Activated CD8-positive, alpha-beta memory T cell treated with anti-CD3 and anti-CD28 coated beads, Interleukin-2, amount 10 ng/mL, durations not matched to agents 7 days and 5 days (primary cell): ENCODE measurements at regions not wholly inside any gene's neighbourhood (a gene's known extent, or its start where the extent isn't known, plus 50 kb on each side); places are given as distances from the start of the nearest gene placed in this dataset.
"Not testable (repeated sequence)": the region's sequence is repeated elsewhere in the genome, so short reads cannot be mapped to it uniquely, and the experiment has no call there.

Source experiments
- ATAC-seq: fragments of 150-1000 bp; cut with Tn5 transposase; one replicate; pipeline ENCODE4 v1.10.0; 2021; ENCODE audit warnings: moderate library complexity
- CTCF ChIA-PET: fragments of 350-600 bp; sonication (Branson Sonifier 250); formaldehyde crosslinking; loops from one replicate; lab custom pipeline; 2021; ENCODE audit warnings: antibody characterized with exemption; lab: Charles Lee
- DNase-seq: peaks from one replicate; pipeline ENCODE4 v3.0.0-alpha.2; 2020
- H3K27ac Mint-ChIP-seq: one replicate; pipeline ENCODE4 v1.8.0; 2021; ENCODE audit warnings: mild to moderate bottlenecking, mixed read lengths
- H3K27me3 Mint-ChIP-seq: one replicate; pipeline ENCODE4 v1.8.0; 2021; ENCODE audit warnings: mixed read lengths
- H3K36me3 Mint-ChIP-seq: one replicate; pipeline ENCODE4 v1.8.0; 2021; ENCODE audit warnings: mild to moderate bottlenecking, mixed read lengths
- H3K4me1 Mint-ChIP-seq: one replicate; pipeline ENCODE4 v1.8.0; 2021; ENCODE audit warnings: mixed read lengths
- H3K4me3 Mint-ChIP-seq: one replicate; pipeline ENCODE4 v1.8.0; 2021; ENCODE audit warnings: mild to moderate bottlenecking, moderate library complexity, mixed read lengths
- H3K9me3 Mint-ChIP-seq: one replicate; pipeline ENCODE4 v1.8.0; 2022; ENCODE audit warnings: low read depth, mixed read lengths

DNA sequence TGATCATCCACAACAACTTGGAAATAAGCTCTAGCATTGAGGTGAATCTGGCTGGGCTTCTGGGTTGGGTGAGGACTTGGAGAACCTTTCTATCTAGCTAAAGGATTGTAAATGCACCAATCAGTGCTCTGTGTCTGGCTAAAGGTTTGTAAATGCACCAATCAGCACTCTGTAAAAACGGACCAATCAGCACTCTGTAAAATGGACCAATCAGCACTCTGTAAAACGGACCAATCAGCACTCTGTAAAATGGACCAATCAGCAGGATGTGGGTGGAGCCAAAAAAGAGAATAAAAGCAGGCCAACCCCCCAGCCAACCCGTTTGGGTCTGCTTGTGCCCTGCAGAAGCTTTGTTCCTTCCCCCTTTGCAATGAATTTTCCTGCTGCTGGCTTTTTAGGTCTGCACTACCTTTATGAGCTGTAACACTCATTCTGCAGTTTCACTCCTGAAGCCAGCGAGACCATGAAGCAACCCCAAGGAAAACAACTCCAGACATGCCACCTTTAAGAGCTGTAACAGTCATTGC is 135.2 kb upstream of the PDE1C start:
- not testable (repeated sequence) for ATAC-seq, H3K4me3 Mint-ChIP-seq, H3K9me3 Mint-ChIP-seq, H3K4me1 Mint-ChIP-seq, DNase-seq, H3K27me3 Mint-ChIP-seq, H3K36me3 Mint-ChIP-seq, H3K27ac Mint-ChIP-seq
- CTCF ChIA-PET = interaction anchor here (1.0 to 1.6 kb wide), 2 partner anchors 274 to 461 kb away, joined by 4 read pairs; no protein-coding TSS in a partner anchor

DNA sequence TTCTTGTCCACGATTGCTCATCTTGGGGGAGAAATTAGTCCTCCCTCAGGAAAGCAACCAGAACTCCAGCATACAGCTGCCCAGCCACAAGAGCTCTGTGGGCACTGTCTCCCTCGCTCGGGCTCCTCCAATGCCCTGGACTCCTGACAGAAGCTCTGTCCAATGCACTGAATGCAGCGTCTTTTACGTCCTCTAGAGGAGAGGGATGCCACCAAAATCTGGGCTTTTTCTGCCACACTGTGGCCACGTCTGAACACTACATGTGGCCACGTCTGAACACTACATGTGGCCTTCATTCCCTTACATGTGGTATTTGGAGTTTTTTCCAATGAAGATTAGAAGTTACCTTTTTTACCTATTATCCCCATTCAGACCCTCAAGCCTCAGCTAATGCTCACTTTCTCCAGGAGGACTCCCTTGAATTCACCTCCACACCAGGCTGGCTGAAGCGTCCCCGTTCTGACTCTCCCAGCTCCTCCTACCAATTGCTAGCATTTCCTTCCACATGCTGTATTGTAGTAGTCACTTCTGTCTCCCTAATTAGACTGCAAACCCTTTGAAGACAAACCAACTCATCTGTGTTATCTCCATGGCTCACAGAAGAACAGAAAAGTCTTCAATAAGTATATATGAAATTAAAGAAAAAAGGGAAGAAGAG is 134.3 kb upstream of the PDE1C start:
- DNase-seq (no peak), ATAC-seq (no peak)
- Mint-ChIP-seq H3K36me3 (no peaks in the 10 kb centered on the region), H3K27ac (no peak overlapping the region), H3K4me1 (no peaks in the 10 kb centered on the region), H3K4me3 (no peak overlapping the region), H3K27me3 (peaks cover 2% of the 10 kb centered on the region), H3K9me3 (no peaks in the 10 kb centered on the region)
- CTCF ChIA-PET = interaction anchor here (1.0 to 1.6 kb wide), 2 partner anchors 275 to 461 kb away, joined by 4 read pairs; no protein-coding TSS in a partner anchor

DNA sequence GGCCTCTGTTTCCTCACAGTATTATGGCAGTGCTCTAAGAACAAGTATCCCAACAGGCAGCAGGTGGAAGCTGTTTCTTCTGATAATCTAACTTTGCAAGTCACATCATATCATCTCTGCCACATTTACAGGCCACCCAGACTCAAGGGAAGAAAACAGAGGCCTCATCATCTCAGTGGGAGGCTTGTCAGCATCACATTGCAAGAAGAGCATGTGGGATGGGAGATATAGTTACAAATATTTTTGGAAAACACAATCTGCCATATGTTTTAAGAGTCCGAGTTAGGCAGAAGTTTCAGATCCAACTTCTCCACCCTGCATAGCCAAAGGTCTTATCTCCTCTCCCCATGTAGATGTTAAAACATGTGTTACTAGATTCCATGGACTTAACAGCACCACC is 130.4 kb upstream of the PDE1C start:
- CTCF ChIA-PET = no interaction called here
- DNase-seq (no peak), ATAC-seq (no peak)
- Mint-ChIP-seq H3K9me3 (no peaks in the 10 kb centered on the region), H3K27ac (no peak overlapping the region), H3K27me3 (no peaks in the 10 kb centered on the region), H3K4me1 (no peaks in the 10 kb centered on the region), H3K4me3 (no peak overlapping the region), H3K36me3 (no peaks in the 10 kb centered on the region)

DNA sequence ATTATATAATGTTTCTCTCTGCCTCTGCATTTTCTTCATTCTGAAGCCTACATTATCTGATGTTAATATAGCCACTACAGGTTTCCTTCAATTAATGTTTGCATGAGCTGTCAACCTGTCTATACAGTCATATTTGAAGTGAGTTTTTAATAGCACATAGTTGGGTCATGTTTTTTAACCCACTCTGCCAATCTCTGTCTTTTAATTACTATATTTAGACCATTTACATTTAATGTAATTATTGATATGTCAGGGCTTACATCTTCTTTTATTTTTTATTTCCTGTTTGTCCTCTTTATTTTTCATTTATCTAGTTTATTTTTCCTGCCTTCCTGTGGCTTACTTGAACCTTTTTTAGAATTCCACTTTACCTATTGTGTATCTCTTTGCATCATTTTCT is 124.3 kb upstream of the PDE1C start:
- Mint-ChIP-seq H3K4me3 (no peak overlapping the region), H3K9me3 (peaks cover 5% of the 10 kb centered on the region), H3K27ac (no peak overlapping the region), H3K27me3 (no peaks in the 10 kb centered on the region), H3K36me3 (no peaks in the 10 kb centered on the region), H3K4me1 (no peaks in the 10 kb centered on the region)
- CTCF ChIA-PET = no interaction called here
- ATAC-seq (no peak), DNase-seq (no peak)

DNA sequence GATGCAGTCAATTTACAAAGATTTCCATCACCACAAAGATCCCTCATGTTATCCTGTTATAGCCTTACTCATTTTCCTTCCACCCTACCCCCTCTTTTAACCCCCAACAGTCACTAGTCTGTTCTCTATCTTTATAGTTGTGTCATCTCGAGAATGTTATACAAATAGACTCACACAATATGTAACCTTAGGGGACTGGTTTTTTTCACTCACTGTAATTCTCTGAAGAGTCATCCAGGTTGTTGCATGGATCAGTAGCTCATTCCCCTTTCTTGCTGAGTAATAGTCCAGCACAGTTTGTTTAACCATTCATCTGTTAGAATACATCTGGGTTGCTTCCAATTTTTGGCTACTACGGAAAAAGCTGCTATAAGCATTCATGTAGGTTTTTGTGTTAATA is 121.1 kb upstream of the PDE1C start:
- H3K9me3 Mint-ChIP-seq = peaks cover 5% of the 10 kb centered on the region
- DNase-seq (no peak), ATAC-seq (no peak)
- H3K27me3 Mint-ChIP-seq = no peaks in the 10 kb centered on the region
- no peaks in the 10 kb centered on the region for H3K36me3 Mint-ChIP-seq
- H3K27ac Mint-ChIP-seq = no peak overlapping the region
- H3K4me1 Mint-ChIP-seq = no peaks in the 10 kb centered on the region
- CTCF ChIA-PET = no interaction called here
- H3K4me3 Mint-ChIP-seq = no peak overlapping the region

DNA sequence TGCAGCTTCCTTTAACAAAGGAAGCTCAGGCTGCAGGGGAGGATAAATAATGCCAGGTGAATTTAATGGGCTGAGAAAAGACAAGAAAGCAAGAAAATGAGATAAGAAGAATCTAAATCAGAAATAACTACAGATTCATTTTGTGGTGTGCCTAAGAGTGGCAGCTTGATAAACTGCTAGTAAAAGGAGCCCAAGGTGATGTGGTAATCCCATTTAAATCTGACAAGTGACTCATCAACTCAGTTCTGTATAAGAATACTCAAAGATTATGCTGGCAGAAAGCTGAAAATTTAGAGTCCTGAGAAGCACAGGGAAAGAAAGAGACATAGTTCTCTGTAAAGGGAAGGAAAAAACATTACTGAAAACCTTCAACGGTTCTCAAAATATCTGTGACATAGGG is 109.4 kb upstream of the PDE1C start:
- CTCF ChIA-PET = no interaction called here
- no peak for DNase-seq
- no peak for ATAC-seq

DNA sequence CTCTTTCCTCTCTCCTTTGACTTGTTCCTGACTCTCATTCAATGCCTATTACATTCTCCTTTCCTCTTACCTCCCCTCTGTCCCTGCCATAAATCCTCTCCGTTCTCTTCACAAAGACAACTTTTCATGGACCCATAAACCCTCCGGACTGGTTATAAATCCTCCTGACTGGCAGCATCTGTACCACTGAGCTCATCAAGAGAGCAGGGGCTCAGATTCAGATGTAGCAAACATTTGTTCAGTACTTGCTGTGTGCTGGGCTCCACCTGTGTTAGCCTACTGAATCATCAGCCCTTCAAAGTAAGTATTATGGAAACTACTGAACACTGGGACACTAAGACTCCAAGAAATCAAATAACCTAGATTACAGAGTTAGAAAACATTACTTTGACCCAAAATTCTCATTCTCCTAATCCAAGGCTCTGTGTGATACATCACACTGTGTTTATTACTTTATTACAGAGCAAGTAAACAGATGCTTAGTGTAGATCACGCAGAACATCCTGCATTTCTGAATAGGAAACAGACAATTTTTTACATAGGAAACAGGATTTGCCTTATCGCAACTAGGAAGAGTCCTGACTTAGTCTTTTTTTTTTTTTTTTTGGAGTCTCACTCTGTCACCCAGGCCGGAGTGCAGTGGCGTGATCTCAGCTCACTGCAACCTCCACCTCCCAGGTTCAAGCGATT is 108.6 kb upstream of the PDE1C start:
- no peak overlapping the region for H3K27ac Mint-ChIP-seq
- no peak overlapping the region for H3K4me3 Mint-ChIP-seq
- H3K9me3 Mint-ChIP-seq = no peaks in the 10 kb centered on the region
- DNase-seq (no peak), ATAC-seq (no peak)
- no peaks in the 10 kb centered on the region for H3K36me3 Mint-ChIP-seq
- CTCF ChIA-PET = no interaction called here
- no peaks in the 10 kb centered on the region for H3K4me1 Mint-ChIP-seq
- no peaks in the 10 kb centered on the region for H3K27me3 Mint-ChIP-seq

More for the DNA sequence above, 109.4 kb upstream of the PDE1C start:
- H3K4me1 Mint-ChIP-seq = no peaks in the 10 kb centered on the region
- no peaks in the 10 kb centered on the region for H3K36me3 Mint-ChIP-seq
- no peak overlapping the region for H3K27ac Mint-ChIP-seq
- no peak overlapping the region for H3K4me3 Mint-ChIP-seq
- no peaks in the 10 kb centered on the region for H3K9me3 Mint-ChIP-seq
- H3K27me3 Mint-ChIP-seq = no peaks in the 10 kb centered on the region

DNA sequence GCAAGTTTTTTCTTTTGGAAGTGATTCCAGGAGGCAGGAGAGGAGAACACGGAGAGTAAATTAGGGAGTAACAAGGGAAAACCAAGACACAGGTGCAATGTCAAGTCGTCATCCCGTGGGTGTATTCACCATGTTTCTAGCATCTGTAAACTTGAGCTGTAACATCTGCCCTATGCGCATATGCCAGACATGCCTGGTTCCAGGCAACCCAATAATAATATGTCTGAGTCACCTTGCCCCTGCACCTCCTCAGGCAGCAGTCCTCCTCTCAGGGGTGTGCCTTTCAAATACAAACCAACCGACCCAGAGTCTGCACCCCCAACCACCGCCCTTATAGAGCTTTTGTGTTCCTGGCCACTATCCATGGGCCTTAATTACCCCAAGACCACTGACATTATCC is 107.0 kb upstream of the PDE1C start:
- H3K4me1 Mint-ChIP-seq = no peaks in the 10 kb centered on the region
- no peak overlapping the region for H3K27ac Mint-ChIP-seq
- ATAC-seq (no peak), DNase-seq (no peak)
- H3K36me3 Mint-ChIP-seq = no peaks in the 10 kb centered on the region
- no peak overlapping the region for H3K4me3 Mint-ChIP-seq
- H3K9me3 Mint-ChIP-seq = no peaks in the 10 kb centered on the region
- CTCF ChIA-PET = no interaction called here
- H3K27me3 Mint-ChIP-seq = no peaks in the 10 kb centered on the region

DNA sequence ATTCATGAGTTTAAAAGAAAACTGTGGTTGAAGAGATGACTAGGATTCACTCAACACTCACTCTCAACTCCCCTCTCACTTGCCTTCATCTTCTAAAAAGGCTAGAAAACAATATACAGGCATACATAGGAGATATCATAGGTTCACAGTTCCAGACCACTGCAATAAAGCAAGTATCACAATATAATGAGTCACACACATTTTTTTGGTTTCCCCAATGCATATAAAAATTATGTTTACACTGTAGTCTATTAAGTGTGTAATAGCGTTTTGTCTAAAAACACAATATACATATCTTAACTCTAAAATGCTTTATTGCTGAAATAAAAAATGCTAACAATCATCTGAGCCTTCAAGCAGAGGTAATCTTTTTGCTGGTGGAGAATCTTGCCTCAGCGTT is 104.9 kb upstream of the PDE1C start:
- ATAC-seq (no peak), DNase-seq (no peak)
- Mint-ChIP-seq H3K27ac (no peak overlapping the region), H3K4me1 (no peaks in the 10 kb centered on the region), H3K27me3 (no peaks in the 10 kb centered on the region), H3K4me3 (no peak overlapping the region), H3K36me3 (no peaks in the 10 kb centered on the region), H3K9me3 (no peaks in the 10 kb centered on the region)
- CTCF ChIA-PET = no interaction called here

DNA sequence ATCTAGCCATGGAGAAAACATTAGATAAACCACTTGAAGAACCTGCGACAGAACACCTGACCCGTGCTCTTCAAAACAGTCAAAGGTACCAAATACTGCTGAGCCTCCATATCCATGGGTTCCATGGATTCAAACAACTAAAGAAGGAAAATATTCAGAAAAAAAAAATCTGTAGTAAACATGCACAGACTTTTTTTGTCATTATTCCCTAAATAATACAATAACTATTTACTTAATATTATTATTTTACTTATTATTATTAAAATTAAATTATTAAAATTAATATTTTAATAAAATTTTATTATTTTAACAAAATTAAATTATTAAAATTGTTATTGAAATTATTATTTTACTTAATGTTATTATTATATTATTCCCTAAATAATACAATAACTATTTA is 101.0 kb upstream of the PDE1C start:
- no peak overlapping the region for H3K27ac Mint-ChIP-seq
- no peaks in the 10 kb centered on the region for H3K27me3 Mint-ChIP-seq
- H3K4me1 Mint-ChIP-seq = no peaks in the 10 kb centered on the region
- H3K36me3 Mint-ChIP-seq = no peaks in the 10 kb centered on the region
- DNase-seq (no peak), ATAC-seq (no peak)
- CTCF ChIA-PET = no interaction called here
- H3K4me3 Mint-ChIP-seq = no peak overlapping the region
- no peaks in the 10 kb centered on the region for H3K9me3 Mint-ChIP-seq

DNA sequence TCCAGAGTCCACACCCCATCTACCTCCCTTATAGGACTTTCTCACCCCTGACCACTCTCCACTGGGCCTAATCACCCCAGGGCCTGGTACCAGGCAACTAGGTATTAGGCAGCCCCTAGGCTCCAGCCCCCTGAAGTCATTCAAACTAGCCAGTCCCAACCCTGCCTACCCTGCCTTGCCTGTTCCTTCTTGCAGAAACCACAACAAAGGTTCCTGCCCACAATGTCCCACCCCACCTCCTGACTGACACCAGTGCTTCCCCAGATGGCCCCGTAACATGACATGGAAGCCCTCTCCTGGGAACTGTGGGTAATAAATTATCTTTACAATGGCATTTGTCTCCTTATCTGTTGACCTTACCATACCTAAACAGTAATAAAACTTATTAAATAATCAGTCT is 100.6 kb upstream of the PDE1C start:
- ATAC-seq = no peak

DNA sequence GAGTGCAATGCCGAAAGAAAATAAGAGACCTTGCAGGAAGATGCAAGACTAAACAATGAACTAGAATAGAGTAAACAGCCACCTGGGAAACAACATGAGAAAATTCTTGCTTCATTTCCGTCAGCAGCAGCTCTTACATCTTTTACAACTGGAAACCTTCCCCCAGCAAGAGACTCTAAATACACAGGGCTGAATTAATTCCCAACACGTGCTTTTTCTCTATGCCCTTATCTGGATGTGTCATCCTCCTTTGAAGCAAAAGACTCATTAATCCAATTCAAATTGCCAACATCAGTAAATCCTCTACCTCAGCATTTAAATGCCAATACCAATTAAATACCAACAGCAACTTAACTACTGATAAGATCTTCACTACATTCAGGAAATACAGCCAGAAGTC is 99.0 kb upstream of the PDE1C start:
- no peak for ATAC-seq
- DNase-seq = no peak
- Mint-ChIP-seq H3K9me3 (no peaks in the 10 kb centered on the region), H3K36me3 (no peaks in the 10 kb centered on the region), H3K27me3 (no peaks in the 10 kb centered on the region), H3K4me1 (no peaks in the 10 kb centered on the region), H3K27ac (no peak overlapping the region), H3K4me3 (no peak overlapping the region)
- CTCF ChIA-PET = no interaction called here

More for the DNA sequence above, 100.6 kb upstream of the PDE1C start:
- H3K27me3 Mint-ChIP-seq = no peaks in the 10 kb centered on the region
- no peak for DNase-seq
- no peaks in the 10 kb centered on the region for H3K36me3 Mint-ChIP-seq
- no peaks in the 10 kb centered on the region for H3K9me3 Mint-ChIP-seq
- no peak overlapping the region for H3K4me3 Mint-ChIP-seq
- no peak overlapping the region for H3K27ac Mint-ChIP-seq
- CTCF ChIA-PET = no interaction called here
- H3K4me1 Mint-ChIP-seq = no peaks in the 10 kb centered on the region

DNA sequence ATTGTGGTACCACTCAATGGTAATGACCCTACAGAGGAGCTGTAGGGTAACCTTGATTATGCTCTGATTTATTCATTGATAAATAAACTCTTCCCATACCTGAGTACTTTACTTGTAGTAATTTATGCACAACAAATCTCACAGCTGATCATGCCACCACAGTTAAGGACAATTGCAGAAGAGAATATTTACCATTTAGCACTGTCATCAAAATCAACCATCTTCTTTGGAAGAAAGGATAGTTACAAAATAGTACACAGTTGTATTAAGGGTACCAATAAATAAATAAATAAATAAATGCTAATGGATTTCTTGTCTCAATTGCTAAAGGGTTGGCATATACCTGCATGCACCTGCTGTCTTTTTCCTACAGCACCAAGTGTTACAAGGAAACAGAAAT is 97.6 kb upstream of the PDE1C start:
- ATAC-seq (no peak), DNase-seq (no peak)
- H3K4me3 Mint-ChIP-seq = no peak overlapping the region
- no peaks in the 10 kb centered on the region for H3K36me3 Mint-ChIP-seq
- H3K4me1 Mint-ChIP-seq = no peaks in the 10 kb centered on the region
- no peaks in the 10 kb centered on the region for H3K27me3 Mint-ChIP-seq
- H3K27ac Mint-ChIP-seq = no peak overlapping the region
- no peaks in the 10 kb centered on the region for H3K9me3 Mint-ChIP-seq
- CTCF ChIA-PET = no interaction called here

DNA sequence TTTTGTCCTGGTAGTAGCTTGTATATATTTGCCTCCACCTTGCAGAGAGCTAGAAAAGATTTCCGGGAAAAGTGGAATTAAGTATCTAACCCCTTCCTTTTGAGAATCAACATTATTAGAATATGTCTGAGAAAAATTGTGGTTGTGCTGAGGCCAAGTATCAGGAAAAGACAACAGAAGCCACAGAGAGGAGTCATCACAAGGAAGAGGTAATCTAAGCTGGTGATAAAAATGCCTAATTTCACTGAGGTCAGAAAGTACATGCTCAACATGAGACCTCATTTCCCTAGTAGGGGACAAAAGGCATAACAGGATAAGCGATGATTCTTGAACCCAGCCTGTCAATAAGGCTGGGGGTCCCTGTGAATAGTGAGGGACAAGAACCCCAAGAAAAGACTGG is 97.0 kb upstream of the PDE1C start:
- CTCF ChIA-PET = no interaction called here

More for the DNA sequence above, 97.0 kb upstream of the PDE1C start:
- ATAC-seq (no peak), DNase-seq (no peak)
- Mint-ChIP-seq H3K36me3 (no peaks in the 10 kb centered on the region), H3K4me1 (no peaks in the 10 kb centered on the region), H3K27ac (no peak overlapping the region), H3K27me3 (no peaks in the 10 kb centered on the region), H3K4me3 (no peak overlapping the region), H3K9me3 (no peaks in the 10 kb centered on the region)
